GM23248 (cell line): ENCODE measurements at regions not wholly inside any gene's neighbourhood (a gene's known extent, or its start where the extent isn't known, plus 50 kb on each side); places are given as distances from the start of the nearest gene placed in this dataset. TPM values are rescaled to one million over a fixed set of nuclear protein-coding genes. Genes with fewer than 3 reads are reported as not detected.

Experiments used
- DNase-seq: peaks from one replicate; pipeline ENCODE4 v3.0.0-alpha.2; 2015
- H2AFZ ChIP-seq: fragments of 200-600 bp; sonication (generic); 2 replicates; pipeline ENCODE4 v1.6.1; 2016; ENCODE audit warnings: antibody characterized with exemption
- H3F3A ChIP-seq: fragments of 200-600 bp; sonication (generic); 2 replicates; pipeline ENCODE4 v1.6.1; 2016; ENCODE audit warnings: mild to moderate bottlenecking, antibody characterized with exemption, mixed run types; ENCODE audit not compliant: insufficient read depth
- H3K27ac ChIP-seq: fragments of 200-600 bp; sonication (generic); 2 replicates; pipeline ENCODE4 v1.5.1; 2016; ENCODE audit warnings: mild to moderate bottlenecking
- H3K27me3 ChIP-seq: fragments of 200-600 bp; sonication (generic); replicated peaks from 2 replicates; pipeline ENCODE4 v1.6.1; 2016; ENCODE audit warnings: mild to moderate bottlenecking; ENCODE audit not compliant: insufficient read depth
- H3K36me3 ChIP-seq: fragments of 200-600 bp; sonication (generic); 2 replicates; pipeline ENCODE4 v1.6.1; 2016; ENCODE audit warnings: low read depth, mild to moderate bottlenecking
- H3K4me1 ChIP-seq: fragments of 200-600 bp; sonication (generic); 2 replicates; pipeline ENCODE4 v1.6.1; 2016; ENCODE audit warnings: mild to moderate bottlenecking; ENCODE audit not compliant: insufficient read depth
- H3K4me2 ChIP-seq: fragments of 200-600 bp; sonication (generic); one replicate; pipeline ENCODE4 v1.6.1; 2016; ENCODE audit warnings: mild to moderate bottlenecking; ENCODE audit not compliant: unreplicated experiment
- H3K4me3 ChIP-seq: fragments of 200-600 bp; sonication (generic); 2 replicates; pipeline ENCODE4 v1.5.1; 2016; ENCODE audit warnings: mild to moderate bottlenecking
- H3K79me2 ChIP-seq: fragments of 200-600 bp; sonication (generic); 2 replicates; pipeline ENCODE4 v1.6.1; 2016; ENCODE audit warnings: mild to moderate bottlenecking; ENCODE audit not compliant: insufficient read depth
- H3K9ac ChIP-seq: fragments of 200-600 bp; sonication (generic); 2 replicates; pipeline ENCODE4 v1.6.1; 2016; ENCODE audit warnings: mild to moderate bottlenecking
- H3K9me2 ChIP-seq: fragments of 200-600 bp; sonication (generic); 2 replicates; pipeline ENCODE4 v1.6.1; 2016; ENCODE audit warnings: mixed run types, mild to moderate bottlenecking, moderate library complexity; ENCODE audit not compliant: insufficient read depth
- H3K9me3 ChIP-seq: fragments of 200-600 bp; sonication (generic); one replicate; pipeline ENCODE4 v1.6.1; 2017; ENCODE audit warnings: low read depth
- H4K20me1 ChIP-seq: fragments of 200-600 bp; sonication (generic); 2 replicates; pipeline ENCODE4 v1.6.0; 2016; ENCODE audit not compliant: insufficient read depth
- EZH2 ChIP-seq: fragments of 200-600 bp; sonication (generic); IDR thresholded peaks from 2 replicates; pipeline ENCODE4 v1.6.1; 2018; ENCODE audit warnings: antibody characterized with exemption, mild to moderate bottlenecking; ENCODE audit not compliant: insufficient read depth, poor library complexity, severe bottlenecking
- EZH2phosphoT487 ChIP-seq: fragments of 200-600 bp; sonication (generic); IDR thresholded peaks from 2 replicates; pipeline ENCODE4 v1.6.1; 2018; ENCODE audit warnings: antibody characterized with exemption, moderate library complexity, mild to moderate bottlenecking, low read depth; ENCODE audit not compliant: insufficient read depth
- WGBS, 2 experiments: methylation state at CpG; one replicate each; pipeline ENCODE4 v1.1.6; 2015 to 2017; ENCODE audit warnings: low lambda C conversion rate in 2 of 2, low coverage in 1 of 2; ENCODE audit errors: missing lambda C conversion rate in 2 of 2; 5-methylcytosine and 5-hydroxymethylcytosine counted together
- in situ Hi-C: fragments of 300-500 bp; cut with MboI; formaldehyde crosslinking; loops from 2 replicates; pipeline ENCODE4 v1.15.0; 2020
- microRNA counts: library from miRNA; unstranded; fragments of <30 nt; microRNA quantifications from one replicate; lab custom pipeline; 2016
- microRNA-seq: library from miRNA; unstranded; fragments of <30 nt; microRNA quantifications from one replicate; pipeline ENCODE4, GENCODE V29; 2016; ENCODE audit warnings: borderline number of aligned reads
- small RNA-seq: library from RNA; depleted of rRNA; stranded (forward); fragments of <200 nt; gene quantifications from one replicate; pipeline ENCODE3, GENCODE V24; 2014; ENCODE audit warnings: low read depth, low replicate concordance

- Histone ChIP-seq H3K9ac (no peak overlapping the region), H3F3A (no peaks in the 10 kb centered on the region), H3K4me2 (no peak overlapping the region), H2AFZ (no peak overlapping the region), H3K27ac (no peak overlapping the region), H3K9me3 (no peaks in the 10 kb centered on the region), H3K9me2 (no peaks in the 10 kb centered on the region), H3K79me2 (no peaks in the 10 kb centered on the region), H3K36me3 (no peaks in the 10 kb centered on the region), H3K4me3 (no peak overlapping the region), H4K20me1 (no peaks in the 10 kb centered on the region), H3K27me3 (no peaks in the 10 kb centered on the region), H3K4me1 (no peaks in the 10 kb centered on the region)
- TF ChIP-seq EZH2phosphoT487, result no peak
- no peak for TF ChIP-seq EZH2
- in situ Hi-C loops, result no loop called here
- DNase-seq, result no peak
- WGBS, 2 experiments, result 33 to 44% methylated on average over 5 to 6 of the region's 6 CpGs
Measured at GRCh38 chrX:45258731-45259402, 58.2 kb upstream of the DIPK2B start.

MicroRNAs encoded in the stretch of these regions (microRNA counts, 767-probe panel; counts per million panel counts)
- 10,196 counts per million, percentile 99 among the panel's probes with 10 or more counts for microRNA hsa-miR-221-3p (lab: Ali Mortazavi, UCI)
- 8,917 counts per million, percentile 98 among the panel's probes with 10 or more counts for microRNA hsa-miR-222-3p (lab: Ali Mortazavi, UCI)

Small RNA genes lying in the stretch of these regions (microRNA-seq; reads per million reads assigned to microRNA genes)
- gene MIR221, result 74,606 reads per million, percentile 99 among the genes with 10 or more reads in this experiment
- gene MIR222, result 23,698 reads per million, percentile 97 among the genes with 10 or more reads in this experiment

Small RNA genes lying in the stretch of these regions (small RNA-seq; reads per million reads assigned to genes)
- gene MIR221 (375 reads per million, percentile 97 among the genes with 10 or more reads in this experiment), gene MIR222 (512 reads per million, percentile 98 among the genes with 10 or more reads in this experiment), gene RF00017 (not detected), gene RF00591 (not detected)
